ENCODE measurements at regions not wholly inside any gene's neighbourhood (a gene's known extent, or its start where the extent isn't known, plus 50 kb on each side); places are given as distances from the start of the nearest gene placed in this dataset.

DNA sequence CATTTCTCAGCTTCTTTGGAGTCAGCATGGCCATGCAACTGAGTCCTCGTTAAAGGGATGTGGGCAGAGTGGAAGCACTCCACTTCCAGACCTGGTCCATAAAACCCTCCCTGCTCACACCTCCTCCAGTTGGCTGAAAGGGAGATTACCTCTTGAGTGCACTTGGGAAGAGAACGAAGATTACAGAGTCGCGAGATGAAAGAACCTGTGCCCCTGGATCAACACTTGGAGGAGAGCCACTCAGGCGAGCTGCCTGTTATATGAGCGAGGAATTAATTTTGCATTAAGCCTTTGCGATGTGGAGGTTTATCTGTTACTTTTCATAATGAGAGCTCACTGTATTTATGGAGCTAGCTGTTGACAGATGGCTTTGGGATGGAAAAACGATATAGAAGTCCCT, 147.9 kb downstream of the MAF start:
- WGBS, 2 experiments (ENCODE audit: extremely low coverage in 2 of 2, insufficient read length in 1 of 2), result no CpG with 5 or more reads among the region's 8 CpGs
- no peak overlapping the region for H2BK5ac ChIP-seq (ENCODE audit: low read depth, low read length, poor library complexity, severe bottlenecking)
- TF ChIP-seq SMC3 (IDR thresholded peaks at IDR 0.05; ENCODE audit: low read depth, low read length), result no peak
- no peak for TF ChIP-seq NFE2L2 (IDR thresholded peaks at IDR 0.05; ENCODE audit: low read depth, low read length)
- TF ChIP-seq CHD1 (IDR thresholded peaks at IDR 0.05; ENCODE audit: low read depth, low read length), result no peak
- no peak for TF ChIP-seq CEBPB (IDR thresholded peaks at IDR 0.05; ENCODE audit: low read depth, low read length)
- TF ChIP-seq RCOR1 (IDR thresholded peaks at IDR 0.05; ENCODE audit: insufficient replicate concordance, low read length), result no peak
- TF ChIP-seq MAFK (IDR thresholded peaks at IDR 0.05; ENCODE audit: low read depth, low read length), result no peak
- TF ChIP-seq RAD21 (IDR thresholded peaks at IDR 0.05; ENCODE audit: low read length), result no peak
- no peak for TF ChIP-seq POLR2A (IDR thresholded peaks at IDR 0.05; ENCODE audit: low read depth, low read length)
- TF ChIP-seq, protein P1, sequence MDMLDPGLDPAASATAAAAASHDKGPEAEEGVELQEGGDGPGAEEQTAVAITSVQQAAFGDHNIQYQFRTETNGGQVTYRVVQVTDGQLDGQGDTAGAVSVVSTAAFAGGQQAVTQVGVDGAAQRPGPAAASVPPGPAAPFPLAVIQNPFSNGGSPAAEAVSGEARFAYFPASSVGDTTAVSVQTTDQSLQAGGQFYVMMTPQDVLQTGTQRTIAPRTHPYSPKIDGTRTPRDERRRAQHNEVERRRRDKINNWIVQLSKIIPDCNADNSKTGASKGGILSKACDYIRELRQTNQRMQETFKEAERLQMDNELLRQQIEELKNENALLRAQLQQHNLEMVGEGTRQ (IDR thresholded peaks at IDR 0.05; ENCODE audit: low read depth, low read length), result no peak
- TF ChIP-seq BHLHE40 (IDR thresholded peaks at IDR 0.05; ENCODE audit: low read depth, low read length), result no peak
- TF ChIP-seq MXI1 (IDR thresholded peaks at IDR 0.05; ENCODE audit: borderline replicate concordance, low read depth, low read length), result no peak
- TF ChIP-seq, protein P2, sequence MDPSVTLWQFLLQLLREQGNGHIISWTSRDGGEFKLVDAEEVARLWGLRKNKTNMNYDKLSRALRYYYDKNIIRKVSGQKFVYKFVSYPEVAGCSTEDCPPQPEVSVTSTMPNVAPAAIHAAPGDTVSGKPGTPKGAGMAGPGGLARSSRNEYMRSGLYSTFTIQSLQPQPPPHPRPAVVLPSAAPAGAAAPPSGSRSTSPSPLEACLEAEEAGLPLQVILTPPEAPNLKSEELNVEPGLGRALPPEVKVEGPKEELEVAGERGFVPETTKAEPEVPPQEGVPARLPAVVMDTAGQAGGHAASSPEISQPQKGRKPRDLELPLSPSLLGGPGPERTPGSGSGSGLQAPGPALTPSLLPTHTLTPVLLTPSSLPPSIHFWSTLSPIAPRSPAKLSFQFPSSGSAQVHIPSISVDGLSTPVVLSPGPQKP (IDR thresholded peaks at IDR 0.05; ENCODE audit: borderline replicate concordance, low read depth, low read length), result no peak
- no peak for TF ChIP-seq RFX5 (IDR thresholded peaks at IDR 0.05; ENCODE audit: low read depth, low read length)
- TF ChIP-seq, protein P3, sequence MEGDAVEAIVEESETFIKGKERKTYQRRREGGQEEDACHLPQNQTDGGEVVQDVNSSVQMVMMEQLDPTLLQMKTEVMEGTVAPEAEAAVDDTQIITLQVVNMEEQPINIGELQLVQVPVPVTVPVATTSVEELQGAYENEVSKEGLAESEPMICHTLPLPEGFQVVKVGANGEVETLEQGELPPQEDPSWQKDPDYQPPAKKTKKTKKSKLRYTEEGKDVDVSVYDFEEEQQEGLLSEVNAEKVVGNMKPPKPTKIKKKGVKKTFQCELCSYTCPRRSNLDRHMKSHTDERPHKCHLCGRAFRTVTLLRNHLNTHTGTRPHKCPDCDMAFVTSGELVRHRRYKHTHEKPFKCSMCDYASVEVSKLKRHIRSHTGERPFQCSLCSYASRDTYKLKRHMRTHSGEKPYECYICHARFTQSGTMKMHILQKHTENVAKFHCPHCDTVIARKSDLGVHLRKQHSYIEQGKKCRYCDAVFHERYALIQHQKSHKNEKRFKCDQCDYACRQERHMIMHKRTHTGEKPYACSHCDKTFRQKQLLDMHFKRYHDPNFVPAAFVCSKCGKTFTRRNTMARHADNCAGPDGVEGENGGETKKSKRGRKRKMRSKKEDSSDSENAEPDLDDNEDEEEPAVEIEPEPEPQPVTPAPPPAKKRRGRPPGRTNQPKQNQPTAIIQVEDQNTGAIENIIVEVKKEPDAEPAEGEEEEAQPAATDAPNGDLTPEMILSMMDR (conservative IDR thresholded peaks at IDR 0.05; ENCODE audit: low read depth, low read length), result no peak
- no peak for TF ChIP-seq MAZ (IDR thresholded peaks at IDR 0.05; ENCODE audit: borderline replicate concordance, low read depth, low read length)
- H3K9me1 ChIP-seq (ENCODE audit: insufficient read depth, low read length), result no peaks in the 10 kb centered on the region
- no peak overlapping the region for H3K4me3 ChIP-seq (ENCODE audit: insufficient read depth, low read depth, low read length)
- ChIA-PET CTCF (interaction anchor here (0.6 kb wide), 1 partner anchor 1325 kb away, joined by 3 read pairs; no protein-coding TSS in a partner anchor), POLR2A (ENCODE audit: unreplicated experiment) (no interaction called here)
- no peak overlapping the region for H3K23ac ChIP-seq (ENCODE audit: low read depth, low read length)
- no TSS peak for BruUV-seq (replicated peaks)
- H4K5ac ChIP-seq (ENCODE audit: low read depth, low read length), result no peak overlapping the region
- H3K14ac ChIP-seq (replicated peaks; ENCODE audit: low read depth, low read length), result no peak overlapping the region
- peaks cover 13% of the 10 kb centered on the region for H3K9me3 ChIP-seq (ENCODE audit: control insufficient read depth, insufficient read depth, low read length)
- no peak overlapping the region for H2AFZ ChIP-seq (replicated peaks; ENCODE audit: low read length, poor library complexity)
- no peak overlapping the region for H3K56ac ChIP-seq (ENCODE audit: extremely low read depth, insufficient read depth, low read length)
- no peak overlapping the region for H3K4me2 ChIP-seq (ENCODE audit: low read depth, low read length)
- DNase-seq, result no peak
- dilution Hi-C loops (cut with HindIII; ENCODE audit: low sequenced_read_pairs, unreplicated experiment) (no loop called here), in situ Hi-C loops (cut with MboI; ENCODE audit: low sequenced_read_pairs) (no loop called here), intact Hi-C loops (cut with micrococcal nuclease) (no loop called here)
- H2AK9ac ChIP-seq (replicated peaks; ENCODE audit: low read depth, low read length, poor library complexity), result no peak overlapping the region
- H2BK15ac ChIP-seq (ENCODE audit: low read depth, low read length), result no peak overlapping the region
- H3K79me1 ChIP-seq (ENCODE audit: low read depth in 1 of 2, low read length in 2 of 2), result no peaks in the 10 kb centered on the region
- no peak overlapping the region for H3K9ac ChIP-seq (ENCODE audit: low read depth, low read length)
- no peak for ATAC-seq (ENCODE audit: low read depth)
- H4K91ac ChIP-seq (ENCODE audit: insufficient read depth, low read depth, low read length), result no peak overlapping the region
- H2AK5ac ChIP-seq (ENCODE audit: low read depth, low read length), result no peak overlapping the region
- no peaks in the 10 kb centered on the region for H3K36me3 ChIP-seq (ENCODE audit: control insufficient read depth, insufficient read depth, low read length)
- no peak overlapping the region for H3K4ac ChIP-seq (ENCODE audit: low read depth, low read length)
- no peaks in the 10 kb centered on the region for H3K4me1 ChIP-seq (ENCODE audit: control insufficient read depth, insufficient read depth, low read length)
- H2BK120ac ChIP-seq (ENCODE audit: low read depth, low read length), result no peak overlapping the region
- H2BK20ac ChIP-seq (ENCODE audit: low read depth, low read length), result no peak overlapping the region
- H4K20me1 ChIP-seq (ENCODE audit: insufficient read depth, low read length), result no peaks in the 10 kb centered on the region
- no peak overlapping the region for H4K8ac ChIP-seq (ENCODE audit: low read depth in 2 of 2, low read length in 2 of 2)
- no peaks in the 10 kb centered on the region for H3K27me3 ChIP-seq (ENCODE audit: control insufficient read depth, insufficient read depth, low read length)
- H3K27ac ChIP-seq (ENCODE audit: insufficient read depth, low read length), result no peak overlapping the region
- H3K18ac ChIP-seq (ENCODE audit: low read depth, low read length), result no peak overlapping the region
